ENCODE measurements at regions not wholly inside any gene's neighbourhood (a gene's known extent, or its start where the extent isn't known, plus 50 kb on each side); places are given as distances from the start of the nearest gene placed in this dataset.

DNA sequence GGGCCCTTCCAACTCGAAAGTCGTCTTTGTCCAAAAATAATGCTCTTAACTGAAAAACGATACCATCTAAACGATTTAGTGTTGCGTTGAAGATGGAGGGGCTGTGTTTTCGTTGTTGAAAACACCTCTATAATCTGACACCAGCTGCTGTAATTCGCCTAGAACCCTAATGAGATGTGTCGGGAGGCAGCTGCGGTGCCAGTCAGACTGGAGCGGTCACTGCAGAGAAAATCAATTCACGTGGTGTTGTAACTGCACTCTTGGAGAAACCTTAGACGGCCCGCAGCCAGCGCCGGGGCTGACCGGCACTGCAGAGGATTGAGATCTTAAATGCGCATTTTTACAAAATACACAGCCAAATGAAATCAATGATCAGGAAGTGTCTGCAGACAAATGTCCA, 339.1 kb downstream of the ZNF536 start:
- TF ChIP-seq, protein P1, sequence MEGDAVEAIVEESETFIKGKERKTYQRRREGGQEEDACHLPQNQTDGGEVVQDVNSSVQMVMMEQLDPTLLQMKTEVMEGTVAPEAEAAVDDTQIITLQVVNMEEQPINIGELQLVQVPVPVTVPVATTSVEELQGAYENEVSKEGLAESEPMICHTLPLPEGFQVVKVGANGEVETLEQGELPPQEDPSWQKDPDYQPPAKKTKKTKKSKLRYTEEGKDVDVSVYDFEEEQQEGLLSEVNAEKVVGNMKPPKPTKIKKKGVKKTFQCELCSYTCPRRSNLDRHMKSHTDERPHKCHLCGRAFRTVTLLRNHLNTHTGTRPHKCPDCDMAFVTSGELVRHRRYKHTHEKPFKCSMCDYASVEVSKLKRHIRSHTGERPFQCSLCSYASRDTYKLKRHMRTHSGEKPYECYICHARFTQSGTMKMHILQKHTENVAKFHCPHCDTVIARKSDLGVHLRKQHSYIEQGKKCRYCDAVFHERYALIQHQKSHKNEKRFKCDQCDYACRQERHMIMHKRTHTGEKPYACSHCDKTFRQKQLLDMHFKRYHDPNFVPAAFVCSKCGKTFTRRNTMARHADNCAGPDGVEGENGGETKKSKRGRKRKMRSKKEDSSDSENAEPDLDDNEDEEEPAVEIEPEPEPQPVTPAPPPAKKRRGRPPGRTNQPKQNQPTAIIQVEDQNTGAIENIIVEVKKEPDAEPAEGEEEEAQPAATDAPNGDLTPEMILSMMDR (conservative IDR thresholded peaks at IDR 0.05 in 1 of 2, IDR thresholded peaks at IDR 0.05 in 1 of 2; ENCODE audit: low read depth in 1 of 2, low read length in 2 of 2): no peak
- no peak for TF ChIP-seq EZH2 (IDR thresholded peaks at IDR 0.05; ENCODE audit: low read length, missing control alignments)

All from fibroblast of lung (primary cell).